GM12874 (cell line): ENCODE measurements at regions not wholly inside any gene's neighbourhood (a gene's known extent, or its start where the extent isn't known, plus 50 kb on each side); places are given as distances from the start of the nearest gene placed in this dataset.

ENCODE experiments used
- CTCF ChIP-seq: IDR thresholded peaks from 2 replicates; pipeline ENCODE4 v1.5.1; 2011; ENCODE audit warnings: low read depth, mild to moderate bottlenecking, control low read depth, low read length, moderate library complexity; ENCODE audit not compliant: insufficient read depth

- TF ChIP-seq CTCF: no peak
Observed at GRCh38 chrY:8329929-8330328, 1007.3 kb upstream of the TSPY4 start.

- TF ChIP-seq CTCF: no peak
Observed at GRCh38 chrY:8333328-8333727, 1003.9 kb upstream of the TSPY4 start.

- TF ChIP-seq CTCF: no peak
Observed at GRCh38 chrY:8335299-8335835, 1001.9 kb upstream of the TSPY4 start.

GRCh38 chrY:8336112-8336774, 1001.0 kb upstream of the TSPY4 start:
- no peak for TF ChIP-seq CTCF

- no peak for TF ChIP-seq CTCF
Observed at GRCh38 chrY:8341000-8341399, 996.3 kb upstream of the TSPY4 start.

GRCh38 chrY:8342173-8342572, 995.1 kb upstream of the TSPY4 start:
- TF ChIP-seq CTCF: no peak

- no peak for TF ChIP-seq CTCF
Observed at GRCh38 chrY:8351241-8351640, 986.0 kb upstream of the TSPY4 start.
